Stomach (tissue), 4 donors: ENCODE measurements at regions not wholly inside any gene's neighbourhood (a gene's known extent, or its start where the extent isn't known, plus 50 kb on each side); places are given as distances from the start of the nearest gene placed in this dataset.

Source experiments
- POLR2AphosphoS5 ChIP-seq, 3 donors: sonication (generic); formaldehyde crosslinking; IDR thresholded peaks; one replicate each; pipeline ENCODE4 v1.6.1; 2016; ENCODE audit warnings: antibody characterized with exemption in 3 of 3
- TF ChIP-seq, protein P1 (sequence below), 7 experiments: fragments of 450-650 bp in 4 of 7; fragments of 200-600 bp in 3 of 7; sonication (generic) in 3 of 7; IDR thresholded peaks; one replicate each; pipeline ENCODE4 v1.5.1; 2016 to 2019; ENCODE audit warnings: antibody characterized with exemption in 7 of 7, control low read depth in 2 of 7, mild to moderate bottlenecking in 1 of 7

DNA sequence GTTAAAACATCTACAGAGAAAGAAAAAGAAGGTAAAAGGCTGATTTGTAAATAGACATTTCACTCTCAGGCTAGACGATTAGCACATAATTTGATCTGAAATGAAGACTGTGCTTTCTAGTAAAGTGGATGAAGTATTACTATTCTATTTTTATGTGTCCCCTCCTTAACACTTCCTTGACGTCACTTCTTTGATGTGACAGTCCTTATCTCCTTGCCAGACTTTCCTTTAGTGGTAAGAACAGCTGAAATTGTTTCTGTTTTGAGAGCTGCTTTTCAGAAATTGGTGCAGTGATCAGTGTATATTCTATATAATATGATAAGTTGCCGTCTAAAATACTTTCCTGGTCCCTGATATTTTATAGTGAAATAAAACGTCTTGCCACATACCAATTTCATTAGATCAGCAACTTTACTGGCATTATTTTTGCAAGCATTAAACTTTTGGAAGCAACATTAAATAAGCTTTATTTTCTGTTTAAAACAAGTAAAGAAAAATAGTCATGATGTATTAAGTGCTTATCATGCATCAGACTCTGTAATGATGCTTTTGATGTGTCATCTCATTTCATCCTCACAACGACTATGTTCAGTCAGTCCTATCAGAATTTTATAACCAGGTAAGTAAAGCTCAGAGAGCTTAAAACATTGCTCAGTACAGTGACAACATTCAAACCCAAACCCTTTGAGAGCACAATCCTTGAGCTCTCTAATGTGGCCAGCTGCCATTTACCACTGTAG, 210.3 kb upstream of the PCDH9 start:
- TF ChIP-seq, protein P1, sequence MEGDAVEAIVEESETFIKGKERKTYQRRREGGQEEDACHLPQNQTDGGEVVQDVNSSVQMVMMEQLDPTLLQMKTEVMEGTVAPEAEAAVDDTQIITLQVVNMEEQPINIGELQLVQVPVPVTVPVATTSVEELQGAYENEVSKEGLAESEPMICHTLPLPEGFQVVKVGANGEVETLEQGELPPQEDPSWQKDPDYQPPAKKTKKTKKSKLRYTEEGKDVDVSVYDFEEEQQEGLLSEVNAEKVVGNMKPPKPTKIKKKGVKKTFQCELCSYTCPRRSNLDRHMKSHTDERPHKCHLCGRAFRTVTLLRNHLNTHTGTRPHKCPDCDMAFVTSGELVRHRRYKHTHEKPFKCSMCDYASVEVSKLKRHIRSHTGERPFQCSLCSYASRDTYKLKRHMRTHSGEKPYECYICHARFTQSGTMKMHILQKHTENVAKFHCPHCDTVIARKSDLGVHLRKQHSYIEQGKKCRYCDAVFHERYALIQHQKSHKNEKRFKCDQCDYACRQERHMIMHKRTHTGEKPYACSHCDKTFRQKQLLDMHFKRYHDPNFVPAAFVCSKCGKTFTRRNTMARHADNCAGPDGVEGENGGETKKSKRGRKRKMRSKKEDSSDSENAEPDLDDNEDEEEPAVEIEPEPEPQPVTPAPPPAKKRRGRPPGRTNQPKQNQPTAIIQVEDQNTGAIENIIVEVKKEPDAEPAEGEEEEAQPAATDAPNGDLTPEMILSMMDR (IDR thresholded peaks at IDR 0.05) = no peak
- TF ChIP-seq POLR2AphosphoS5 (IDR thresholded peaks at IDR 0.05) = no peak
